ENCODE measurements at regions not wholly inside any gene's neighbourhood (a gene's known extent, or its start where the extent isn't known, plus 50 kb on each side); places are given as distances from the start of the nearest gene placed in this dataset.

DNA sequence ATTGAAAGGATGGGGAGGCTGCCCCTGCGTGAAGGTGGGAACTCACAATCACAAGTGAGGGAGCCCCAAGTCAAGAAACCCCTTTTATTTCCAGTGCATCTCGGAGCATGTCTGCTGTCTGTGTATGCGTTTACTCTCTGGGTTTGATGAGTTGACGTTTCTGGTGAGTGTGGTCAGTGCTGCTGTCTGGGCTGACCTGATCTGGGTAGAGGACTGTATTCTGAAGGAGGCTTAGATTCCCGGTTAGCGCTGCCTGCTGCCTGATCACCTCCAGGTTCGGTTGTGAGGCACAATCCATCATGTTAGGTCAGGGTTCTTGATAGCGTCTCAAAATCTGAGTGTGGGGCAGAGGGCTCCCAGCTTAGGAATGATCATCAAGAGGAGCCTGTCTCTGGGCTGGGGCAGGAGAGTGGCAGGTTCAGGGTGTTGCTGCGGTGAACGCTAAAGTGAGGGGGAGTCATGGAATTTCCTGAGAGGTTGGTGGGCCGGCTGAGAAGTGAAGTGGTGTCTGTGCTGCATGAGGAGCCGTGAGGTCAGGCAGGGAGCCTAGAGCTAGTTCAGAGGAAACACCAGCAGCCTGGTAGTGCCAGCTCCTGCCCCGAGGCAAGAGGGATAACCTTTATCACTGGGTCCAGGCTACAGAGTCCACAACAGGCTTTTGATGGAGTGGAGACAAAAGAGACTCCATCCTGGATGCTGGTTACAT is 225.3 kb upstream of the CST7 start:
- in situ Hi-C loops (cut with MboI; ENCODE audit: low sequenced_read_pairs, unreplicated experiment) = no loop called here
- DNase-seq (ENCODE audit: low spot score) = no peak
- no peak for TF ChIP-seq CTCF (IDR thresholded peaks at IDR 0.05; ENCODE audit: borderline replicate concordance, control extremely low read depth, extremely low read depth, insufficient read depth, missing control alignments)

DNA sequence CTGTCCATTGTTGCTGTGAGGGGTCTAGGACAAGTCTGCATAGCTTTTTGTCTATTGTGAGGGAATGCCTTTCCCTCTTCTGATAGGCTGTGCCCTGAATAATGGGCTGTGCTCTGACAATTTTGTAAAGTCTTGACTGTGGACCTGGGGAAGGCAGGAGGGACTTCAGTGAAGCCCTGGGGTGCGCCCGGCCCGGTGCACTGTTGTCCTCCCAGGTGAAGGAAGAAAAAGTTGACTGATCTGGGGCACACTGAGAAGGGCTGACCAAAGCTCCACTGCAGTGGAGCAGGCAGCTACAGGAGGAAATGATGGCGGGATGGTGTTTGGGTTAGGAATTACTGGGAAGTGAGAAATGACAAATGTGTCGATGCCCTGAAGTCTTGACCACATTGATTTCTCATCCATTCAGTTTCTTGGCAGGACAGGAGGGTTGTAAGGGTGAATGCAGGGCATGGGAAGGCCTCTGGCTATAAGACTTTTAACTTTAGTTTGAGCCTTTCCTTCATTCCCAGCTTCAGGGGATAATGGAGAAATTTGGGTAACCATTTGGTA is 224.0 kb upstream of the CST7 start:
- no peak for DNase-seq (ENCODE audit: low spot score)
- no peak for TF ChIP-seq CTCF (IDR thresholded peaks at IDR 0.05; ENCODE audit: borderline replicate concordance, control extremely low read depth, extremely low read depth, insufficient read depth, missing control alignments)
- in situ Hi-C loops (cut with MboI; ENCODE audit: low sequenced_read_pairs, unreplicated experiment) = no loop called here

GRCh38 chr20:24727795-24728194 is 221.3 kb upstream of the CST7 start:
- in situ Hi-C loops (cut with MboI; ENCODE audit: low sequenced_read_pairs, unreplicated experiment) = no loop called here
- no peak for TF ChIP-seq CTCF (IDR thresholded peaks at IDR 0.05; ENCODE audit: borderline replicate concordance, control extremely low read depth, extremely low read depth, insufficient read depth, missing control alignments)
- no peak for DNase-seq (ENCODE audit: low spot score)

- in situ Hi-C loops (cut with MboI; ENCODE audit: low sequenced_read_pairs, unreplicated experiment) = no loop called here
- TF ChIP-seq CTCF (IDR thresholded peaks at IDR 0.05; ENCODE audit: borderline replicate concordance, control extremely low read depth, extremely low read depth, insufficient read depth, missing control alignments) = no peak
- DNase-seq (ENCODE audit: low spot score) = no peak
These were observed 219.0 kb upstream of the CST7 start for GRCh38 chr20:24729896-24730605.

DNA sequence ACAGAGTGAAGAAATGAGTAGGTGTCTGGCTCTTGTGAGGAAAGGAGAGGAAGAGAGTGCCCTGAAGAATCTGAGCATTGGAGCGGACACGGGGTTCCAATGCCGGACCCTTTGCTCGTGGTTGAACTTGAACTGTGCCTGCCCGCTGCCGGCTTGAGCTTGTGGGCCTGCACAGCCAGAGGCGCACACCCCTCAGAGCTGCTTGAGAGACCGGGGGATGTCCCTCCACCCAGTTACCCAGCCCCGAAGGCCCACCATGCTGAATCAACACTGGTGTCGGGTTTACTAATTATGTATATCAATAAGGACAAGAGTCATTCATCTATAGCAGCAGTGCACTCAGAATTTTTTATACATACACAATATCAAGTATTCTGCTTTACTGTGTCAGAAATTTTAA is 218.3 kb upstream of the CST7 start:
- no peak for DNase-seq (ENCODE audit: low spot score)
- TF ChIP-seq CTCF (IDR thresholded peaks at IDR 0.05; ENCODE audit: borderline replicate concordance, control extremely low read depth, extremely low read depth, insufficient read depth, missing control alignments) = no peak
- in situ Hi-C loops (cut with MboI; ENCODE audit: low sequenced_read_pairs, unreplicated experiment) = no loop called here

DNA sequence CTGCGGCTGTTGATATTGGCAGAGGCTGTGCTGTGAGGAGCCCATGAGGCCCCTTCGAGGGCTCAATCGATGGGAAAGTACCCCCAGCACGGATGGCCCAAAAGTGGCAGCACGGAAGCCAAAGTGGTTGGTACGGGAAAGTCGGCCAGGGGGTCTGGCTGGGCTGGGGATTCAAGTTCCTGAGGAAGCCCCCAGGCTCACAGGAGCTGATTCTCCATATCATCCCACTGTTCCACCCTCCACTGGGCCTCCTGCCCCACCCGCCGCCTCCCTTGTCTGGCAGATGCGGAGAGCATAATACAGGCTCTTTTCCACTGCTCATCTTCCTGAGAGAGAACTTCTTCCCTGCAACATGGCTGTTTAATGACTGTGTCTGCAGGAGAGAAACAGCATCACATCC is 217.8 kb upstream of the CST7 start:
- in situ Hi-C loops (cut with MboI; ENCODE audit: low sequenced_read_pairs, unreplicated experiment) = no loop called here
- TF ChIP-seq CTCF (IDR thresholded peaks at IDR 0.05; ENCODE audit: borderline replicate concordance, control extremely low read depth, extremely low read depth, insufficient read depth, missing control alignments) = no peak
- no peak for DNase-seq (ENCODE audit: low spot score)

Measured in GM13976 (cell line).